Gastrocnemius medialis (tissue), 4 donors: ENCODE measurements at regions not wholly inside any gene's neighbourhood (a gene's known extent, or its start where the extent isn't known, plus 50 kb on each side); places are given as distances from the start of the nearest gene placed in this dataset.

ENCODE experiments used
- POLR2A ChIP-seq, 2 donors: fragments of 450-650 bp; IDR thresholded peaks; one replicate each; pipeline ENCODE4 v1.6.1; 2017; ENCODE audit warnings: antibody characterized with exemption in 2 of 2, mild to moderate bottlenecking in 2 of 2, moderate library complexity in 2 of 2
- TF ChIP-seq, protein P1 (sequence below), 5 experiments: fragments of 450-650 bp in 3 of 5; fragments of 200-600 bp in 2 of 5; sonication (generic) in 2 of 5; IDR thresholded peaks in 4 of 5; conservative IDR thresholded peaks in 1 of 5; 1 replicate in 4 of 5; 2 replicates in 1 of 5; pipeline ENCODE4 v1.5.1; 2016 to 2019; ENCODE audit warnings: antibody characterized with exemption in 5 of 5, mild to moderate bottlenecking in 3 of 5, moderate library complexity in 3 of 5

- TF ChIP-seq, protein P1, sequence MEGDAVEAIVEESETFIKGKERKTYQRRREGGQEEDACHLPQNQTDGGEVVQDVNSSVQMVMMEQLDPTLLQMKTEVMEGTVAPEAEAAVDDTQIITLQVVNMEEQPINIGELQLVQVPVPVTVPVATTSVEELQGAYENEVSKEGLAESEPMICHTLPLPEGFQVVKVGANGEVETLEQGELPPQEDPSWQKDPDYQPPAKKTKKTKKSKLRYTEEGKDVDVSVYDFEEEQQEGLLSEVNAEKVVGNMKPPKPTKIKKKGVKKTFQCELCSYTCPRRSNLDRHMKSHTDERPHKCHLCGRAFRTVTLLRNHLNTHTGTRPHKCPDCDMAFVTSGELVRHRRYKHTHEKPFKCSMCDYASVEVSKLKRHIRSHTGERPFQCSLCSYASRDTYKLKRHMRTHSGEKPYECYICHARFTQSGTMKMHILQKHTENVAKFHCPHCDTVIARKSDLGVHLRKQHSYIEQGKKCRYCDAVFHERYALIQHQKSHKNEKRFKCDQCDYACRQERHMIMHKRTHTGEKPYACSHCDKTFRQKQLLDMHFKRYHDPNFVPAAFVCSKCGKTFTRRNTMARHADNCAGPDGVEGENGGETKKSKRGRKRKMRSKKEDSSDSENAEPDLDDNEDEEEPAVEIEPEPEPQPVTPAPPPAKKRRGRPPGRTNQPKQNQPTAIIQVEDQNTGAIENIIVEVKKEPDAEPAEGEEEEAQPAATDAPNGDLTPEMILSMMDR (IDR thresholded peaks at IDR 0.05 in 4 of 5, conservative IDR thresholded peaks at IDR 0.05 in 1 of 5): no peak
- no peak for TF ChIP-seq POLR2A (IDR thresholded peaks at IDR 0.05)
Observed at GRCh38 chr2:139079311-139079710, 299.1 kb upstream of the NXPH2 start.
